HG03432 (cell line): ENCODE measurements at regions not wholly inside any gene's neighbourhood (a gene's known extent, or its start where the extent isn't known, plus 50 kb on each side); places are given as distances from the start of the nearest gene placed in this dataset.

ENCODE experiments used
- ATAC-seq: cut with Tn5 transposase; IDR thresholded peaks from one replicate; pipeline ENCODE4 v1.9.1; 2021; ENCODE audit warnings: mild to moderate bottlenecking, moderate library complexity; ENCODE audit not compliant: unreplicated experiment

GRCh38 chr3:167898091-167898490 is 162.6 kb downstream of the SERPINI1 start:
- no peak for ATAC-seq

DNA sequence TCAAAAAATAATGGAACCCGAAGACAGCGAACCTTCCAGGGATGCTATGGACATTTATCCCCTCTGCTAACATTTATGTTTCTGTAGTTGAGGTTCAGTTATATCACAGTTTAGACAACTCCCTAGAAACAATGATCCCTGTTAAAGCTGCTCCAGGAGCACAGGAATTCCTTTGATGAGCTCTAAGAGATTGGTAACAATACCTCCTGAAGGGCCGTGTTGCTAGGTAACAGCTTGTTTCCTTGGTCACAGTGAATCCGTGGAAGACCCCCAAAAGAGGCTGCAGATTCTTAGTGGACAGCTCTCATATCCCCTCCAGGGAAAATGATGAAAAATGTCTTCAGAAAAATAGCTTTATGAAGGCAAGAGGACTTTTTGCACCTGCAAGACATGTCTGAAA is 160.2 kb downstream of the SERPINI1 start:
- ATAC-seq: no peak

GRCh38 chr3:167895178-167895577 is 159.7 kb downstream of the SERPINI1 start:
- no peak for ATAC-seq

- no peak for ATAC-seq
These were observed 156.7 kb downstream of the SERPINI1 start for GRCh38 chr3:167892205-167892604.

DNA sequence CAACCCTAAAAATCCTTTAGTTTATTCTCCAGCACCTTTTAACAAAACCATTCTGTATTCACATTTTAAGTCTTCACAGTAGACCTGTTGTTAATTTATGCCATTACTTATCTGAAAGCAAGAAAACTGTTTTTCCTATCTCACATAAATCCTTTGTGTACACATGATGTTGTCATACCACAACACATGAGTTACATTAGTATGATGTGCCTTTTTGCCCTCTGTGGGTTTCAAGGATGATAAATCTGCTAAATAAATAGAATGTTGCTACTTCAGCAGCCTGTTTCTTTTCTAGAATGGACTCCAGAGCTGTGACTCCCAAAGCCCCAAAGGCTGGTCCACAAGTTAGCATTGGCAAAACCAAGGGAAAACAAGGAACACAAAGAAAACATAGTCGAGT is 151.6 kb downstream of the SERPINI1 start:
- no peak for ATAC-seq

- no peak for ATAC-seq
These were observed 151.2 kb downstream of the SERPINI1 start for GRCh38 chr3:167886690-167887089.

GRCh38 chr3:167885277-167885676 is 149.8 kb downstream of the SERPINI1 start:
- no peak for ATAC-seq

- ATAC-seq: no peak
These were observed 149.0 kb downstream of the SERPINI1 start for GRCh38 chr3:167884481-167884880.

DNA sequence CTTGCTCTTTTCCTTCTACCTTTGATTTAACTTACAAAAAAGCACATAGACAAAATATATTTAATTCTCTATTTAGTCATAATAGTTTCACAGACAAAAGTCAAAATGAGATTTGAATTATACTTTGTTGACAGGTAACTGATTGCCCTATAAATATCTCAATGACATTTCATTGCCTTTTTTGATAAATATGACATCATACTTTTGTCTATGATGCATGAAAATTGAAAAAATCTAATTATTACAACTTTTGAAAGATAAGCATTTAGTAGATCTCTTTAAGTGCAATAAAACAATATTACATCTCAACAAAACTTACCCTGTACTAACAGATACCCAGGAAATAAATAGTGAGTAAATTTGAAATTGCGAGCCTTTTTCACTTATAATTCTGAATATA is 147.9 kb downstream of the SERPINI1 start:
- no peak for ATAC-seq

- peak; percentile 88 for ATAC-seq
These were observed 146.6 kb downstream of the SERPINI1 start for GRCh38 chr3:167882057-167882667.

- no peak for ATAC-seq
These were observed 144.7 kb downstream of the SERPINI1 start for GRCh38 chr3:167880183-167880582.

DNA sequence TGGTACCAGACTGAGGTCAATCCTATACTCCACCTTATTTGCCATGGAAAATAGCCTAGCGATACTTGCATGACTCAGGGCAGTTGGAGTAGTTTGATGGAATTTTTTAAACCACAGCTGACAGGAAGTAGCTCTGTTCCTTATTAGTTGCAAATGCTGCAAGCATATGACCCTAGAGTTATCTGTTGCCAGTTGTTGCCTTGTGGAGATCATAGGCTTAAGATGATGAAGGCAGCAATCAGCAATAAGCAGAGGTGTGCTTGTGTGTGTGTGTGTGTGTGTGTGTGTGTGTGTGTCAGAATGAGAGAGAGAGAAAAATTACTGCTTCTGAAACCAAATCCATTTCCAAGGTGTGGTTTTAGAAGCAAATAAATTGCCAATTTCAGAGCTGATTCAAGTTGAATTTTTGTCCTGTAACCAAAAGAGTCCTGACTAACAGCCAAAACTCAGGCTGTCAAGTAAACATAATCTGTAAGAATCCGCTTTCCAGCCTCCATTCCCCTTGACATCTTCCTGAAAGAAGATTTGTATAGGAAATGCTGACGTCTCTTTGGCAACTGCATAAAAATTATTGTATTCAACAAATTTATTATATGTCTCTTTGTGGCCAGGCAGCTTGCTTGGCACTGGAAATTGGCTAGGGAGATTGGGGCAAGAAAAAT is 141.2 kb downstream of the SERPINI1 start:
- no peak for ATAC-seq
